Natural killer cell (primary cell): ENCODE measurements at regions not wholly inside any gene's neighbourhood (a gene's known extent, or its start where the extent isn't known, plus 50 kb on each side); places are given as distances from the start of the nearest gene placed in this dataset.

ENCODE experiments used
- ATAC-seq, 3 donors: fragments of 150-1000 bp in 2 of 3; fragments of 200-7000 bp in 1 of 3; cut with Tn5 transposase; 1 replicate in 1 of 3; 2 replicates in 2 of 3; pipeline ENCODE4 v1.10.0; 2021; ENCODE audit warnings: mild to moderate bottlenecking in 2 of 3, moderate library complexity in 2 of 3
- DNase-seq, 2 donors: peaks; one replicate each; pipeline versions ENCODE4 v3.0.0 to v3.0.0-alpha.2; 2013 to 2021; ENCODE audit warnings: mixed read lengths in 1 of 2
- H3K27ac ChIP-seq: one replicate; pipeline ENCODE4 v1.5.1; 2013; ENCODE audit warnings: mild to moderate bottlenecking, low read length
- H3K27me3 ChIP-seq: one replicate; pipeline ENCODE4 v1.6.1; 2013; ENCODE audit warnings: low read length; ENCODE audit not compliant: control insufficient read depth, insufficient read depth
- H3K36me3 ChIP-seq: one replicate; pipeline ENCODE4 v1.6.1; 2013; ENCODE audit warnings: low read length; ENCODE audit not compliant: control insufficient read depth, insufficient read depth
- H3K4me1 ChIP-seq: one replicate; pipeline ENCODE4 v1.6.1; 2013; ENCODE audit warnings: low read length; ENCODE audit not compliant: control insufficient read depth, insufficient read depth
- H3K4me3 ChIP-seq: one replicate; pipeline ENCODE4 v1.5.1; 2013; ENCODE audit warnings: low read length
- H3K9me3 ChIP-seq: one replicate; pipeline ENCODE4 v1.6.1; 2013; ENCODE audit warnings: low read length; ENCODE audit not compliant: control insufficient read depth, insufficient read depth
- H3K27ac Mint-ChIP-seq, 2 donors: one replicate each; pipeline ENCODE4 v1.8.0; 2022; ENCODE audit warnings: mild to moderate bottlenecking in 2 of 2, mixed read lengths in 2 of 2, moderate library complexity in 1 of 2
- H3K27me3 Mint-ChIP-seq, 2 donors: one replicate each; pipeline ENCODE4 v1.8.0; 2022; ENCODE audit warnings: low read depth in 2 of 2, mixed read lengths in 2 of 2
- H3K36me3 Mint-ChIP-seq: one replicate; pipeline ENCODE4 v1.8.0; 2022; ENCODE audit warnings: mixed read lengths
- H3K4me1 Mint-ChIP-seq, 2 donors: one replicate each; pipeline ENCODE4 v1.8.0; 2022; ENCODE audit warnings: mixed read lengths in 2 of 2
- H3K4me3 Mint-ChIP-seq: one replicate; pipeline ENCODE4 v1.8.0; 2022; ENCODE audit warnings: mild to moderate bottlenecking, moderate library complexity, mixed read lengths
- H3K9me3 Mint-ChIP-seq, 2 donors: one replicate each; pipeline ENCODE4 v1.8.0; 2022; ENCODE audit warnings: mixed read lengths in 2 of 2
- CTCF ChIP-seq: fragments of 200-600 bp; IDR thresholded peaks from one replicate; pipeline ENCODE4 v1.8.0; 2022; ENCODE audit warnings: antibody characterized with exemption
- WGBS: methylation state at CpG from one replicate; pipeline ENCODE4 v1.1.7; 2013; ENCODE audit warnings: missing lambda C conversion rate; ENCODE audit not compliant: insufficient coverage; 5-methylcytosine and 5-hydroxymethylcytosine counted together
- intact Hi-C: fragments of 100-400 bp; cut with micrococcal nuclease; formaldehyde crosslinking; loops from one replicate; pipeline ENCODE4 v1.14.2; 2022

GRCh38 chr12:111310076-111310870 is 58.6 kb downstream of the PHETA1 start:
- WGBS, result 90% methylated on average over 37 of the region's 37 CpGs
- no peaks in the 10 kb centered on the region for H3K27me3 ChIP-seq
- no peak overlapping the region for H3K4me3 ChIP-seq
- H3K36me3 ChIP-seq, result no peaks in the 10 kb centered on the region
- DNase-seq (no peak), ATAC-seq (no peak)
- intact Hi-C loops, result loop anchor here (5.0 kb wide), 1 partner anchor 288 kb away; no protein-coding TSS in a partner anchor
- peaks cover 5 to 6% of the 10 kb centered on the region in 2 donors for H3K9me3 Mint-ChIP-seq
- H3K4me3 Mint-ChIP-seq, result no peak overlapping the region
- peaks cover 5% of the 10 kb centered on the region for H3K4me1 ChIP-seq
- H3K9me3 ChIP-seq, result peaks cover 12% of the 10 kb centered on the region
- peaks cover 7% of the 10 kb centered on the region for H3K36me3 Mint-ChIP-seq
- peaks cover 0 to 10% of the 10 kb centered on the region in 2 donors for H3K4me1 Mint-ChIP-seq
- no peak overlapping the region for H3K27ac ChIP-seq
- peaks cover 3 to 6% of the 10 kb centered on the region in 2 donors for H3K27me3 Mint-ChIP-seq
- TF ChIP-seq CTCF, result no peak
- H3K27ac Mint-ChIP-seq, result no peak overlapping the region

GRCh38 chr12:111309584-111309983 is 59.3 kb downstream of the PHETA1 start:
- Mint-ChIP-seq H3K9me3 (peaks cover 10 to 11% of the 10 kb centered on the region in 2 donors), H3K4me1 (peaks cover 0 to 10% of the 10 kb centered on the region in 2 donors), H3K4me3 (no peak overlapping the region), H3K36me3 (peaks cover 14% of the 10 kb centered on the region), H3K27me3 (peaks cover 3 to 6% of the 10 kb centered on the region in 2 donors), H3K27ac (no peak overlapping the region)
- Histone ChIP-seq H3K4me3 (no peak overlapping the region), H3K9me3 (peaks cover 19% of the 10 kb centered on the region), H3K27ac (no peak overlapping the region), H3K4me1 (peaks cover 5% of the 10 kb centered on the region), H3K36me3 (no peaks in the 10 kb centered on the region), H3K27me3 (no peaks in the 10 kb centered on the region)
- DNase-seq (no peak), ATAC-seq (no peak)
- WGBS, result 1% methylated on average over 3 of the region's 3 CpGs
- TF ChIP-seq CTCF, result no peak
- intact Hi-C loops, result no loop called here

GRCh38 chr12:111308473-111308872 is 60.4 kb downstream of the PHETA1 start:
- H3K9me3 ChIP-seq, result peaks cover 30% of the 10 kb centered on the region

More at GRCh38 chr12:111308473-111308872, 60.4 kb downstream of the PHETA1 start:
- no peak for TF ChIP-seq CTCF
- H3K27me3 Mint-ChIP-seq, result peaks cover 0 to 3% of the 10 kb centered on the region in 2 donors
- no peak overlapping the region for H3K27ac Mint-ChIP-seq
- no peaks in the 10 kb centered on the region for H3K4me1 ChIP-seq
- no peak overlapping the region for H3K27ac ChIP-seq
- DNase-seq (no peak), ATAC-seq (no peak)
- H3K4me1 Mint-ChIP-seq, result peaks cover 0 to 5% of the 10 kb centered on the region in 2 donors
- intact Hi-C loops, result no loop called here
- H3K36me3 ChIP-seq, result no peaks in the 10 kb centered on the region
- H3K4me3 ChIP-seq, result no peak overlapping the region
- peaks cover 17% of the 10 kb centered on the region for H3K36me3 Mint-ChIP-seq
- WGBS, result 89% methylated on average over 7 of the region's 7 CpGs
- peaks cover 10 to 11% of the 10 kb centered on the region in 2 donors for H3K9me3 Mint-ChIP-seq
- no peaks in the 10 kb centered on the region for H3K27me3 ChIP-seq
- H3K4me3 Mint-ChIP-seq, result no peak overlapping the region
